NCI-H146 treated with DMSO at 0.1 percent for 48 hours (cell line): ENCODE measurements at regions not wholly inside any gene's neighbourhood (a gene's known extent, or its start where the extent isn't known, plus 50 kb on each side); places are given as distances from the start of the nearest gene placed in this dataset.
"Not testable (repeated sequence)": the region's sequence is repeated elsewhere in the genome, so short reads cannot be mapped to it uniquely, and the experiment has no call there.

ENCODE experiments used
- DNase-seq: peaks from one replicate; lab custom pipeline; 2025; ENCODE audit not compliant: unreplicated experiment; lab: John Stamatoyannopoulos, UW

GRCh38 chr3:192968901-192969300 is 51.2 kb upstream of the MB21D2 start:
- not testable (repeated sequence) for DNase-seq

DNA sequence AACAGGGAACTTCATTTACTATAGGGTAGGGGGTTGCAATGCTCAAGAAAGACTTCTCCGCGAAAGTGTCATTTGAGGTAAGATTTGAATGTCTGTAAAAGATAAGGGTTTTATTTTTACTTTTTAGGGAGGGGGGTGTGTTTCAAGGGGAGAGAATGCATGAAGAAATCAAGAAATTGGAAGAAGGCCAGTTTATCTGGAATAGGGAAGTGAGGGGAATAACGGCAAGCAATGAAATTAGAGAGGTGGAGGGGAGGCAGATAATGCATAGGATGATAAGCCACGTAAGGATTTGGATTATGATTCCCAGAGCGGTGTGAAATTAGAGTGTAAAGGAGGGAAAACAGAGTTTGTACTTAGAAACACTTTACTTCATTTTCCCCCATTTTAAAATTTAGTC is 63.0 kb upstream of the MB21D2 start:
- no peak for DNase-seq

- DNase-seq: no peak
Observed at GRCh38 chr3:192986379-192986778, 68.7 kb upstream of the MB21D2 start.

GRCh38 chr3:192991356-192991755 is 73.7 kb upstream of the MB21D2 start:
- DNase-seq: no peak

GRCh38 chr3:192992361-192992760 is 74.7 kb upstream of the MB21D2 start:
- DNase-seq: no peak

- no peak for DNase-seq
Observed at GRCh38 chr3:192993411-192993810, 75.8 kb upstream of the MB21D2 start.

DNA sequence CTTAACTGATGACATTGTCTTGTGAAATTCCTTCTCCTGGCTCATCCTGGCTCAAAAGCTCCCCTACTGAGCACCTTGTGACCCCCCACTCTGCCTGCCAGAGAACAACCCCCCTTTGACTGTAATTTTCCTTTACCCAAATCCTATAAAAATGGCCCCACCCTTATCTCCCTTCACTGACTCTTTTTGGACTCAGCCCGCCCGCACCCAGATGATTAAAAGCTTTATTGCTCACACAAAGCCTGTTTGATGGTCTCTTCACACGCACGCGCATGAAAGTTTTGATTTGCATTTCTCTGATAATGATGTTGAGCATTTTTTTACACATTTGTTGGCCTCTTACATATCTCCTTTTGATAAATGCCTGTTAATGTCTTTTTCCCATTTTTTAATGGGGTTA is 83.5 kb upstream of the MB21D2 start:
- not testable (repeated sequence) for DNase-seq

DNA sequence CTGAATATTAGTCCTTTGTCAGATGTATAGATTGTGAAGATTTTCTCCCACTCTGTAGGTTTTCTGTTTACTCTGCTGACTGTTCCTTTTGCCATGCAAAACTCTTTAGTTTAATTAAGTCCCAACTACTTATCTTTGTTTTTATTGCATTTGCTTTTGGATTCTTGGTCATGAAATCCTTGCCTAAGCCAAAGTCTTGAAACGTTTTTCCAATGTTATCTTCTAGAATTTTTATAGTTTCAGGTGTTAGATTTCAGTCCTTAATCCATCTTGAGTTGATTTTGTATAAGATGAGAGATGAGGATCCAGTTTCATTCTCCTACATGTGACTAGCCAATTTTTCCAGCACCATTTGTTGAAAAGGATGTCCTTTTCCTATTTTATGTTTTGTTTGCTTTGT is 86.0 kb upstream of the MB21D2 start:
- not testable (repeated sequence) for DNase-seq

DNA sequence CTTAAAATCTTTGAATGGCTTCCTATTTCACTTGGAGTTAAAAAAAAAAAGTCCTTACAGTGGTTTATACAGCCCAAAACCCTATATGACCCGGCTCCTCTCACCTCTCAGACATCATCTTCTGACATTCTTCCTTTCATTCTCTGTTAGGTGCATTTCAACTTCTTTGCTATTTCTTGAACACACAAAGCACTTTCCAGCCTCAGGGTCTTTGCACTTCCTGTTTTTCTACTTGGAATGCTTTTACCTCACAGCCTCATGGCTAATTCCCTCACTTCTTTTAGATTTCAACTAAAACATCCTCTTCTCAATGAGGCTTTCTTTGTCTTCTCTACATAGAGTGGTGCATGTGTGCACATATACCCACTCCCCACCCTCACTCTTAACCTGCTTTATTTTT is 91.0 kb upstream of the MB21D2 start:
- DNase-seq: no peak

GRCh38 chr3:193010191-193010590 is 92.5 kb upstream of the MB21D2 start:
- DNase-seq: no peak

GRCh38 chr3:193011958-193012357 is 94.3 kb upstream of the MB21D2 start:
- DNase-seq: no peak

- no peak for DNase-seq
Observed at GRCh38 chr3:193014902-193015301, 97.2 kb upstream of the MB21D2 start.

DNA sequence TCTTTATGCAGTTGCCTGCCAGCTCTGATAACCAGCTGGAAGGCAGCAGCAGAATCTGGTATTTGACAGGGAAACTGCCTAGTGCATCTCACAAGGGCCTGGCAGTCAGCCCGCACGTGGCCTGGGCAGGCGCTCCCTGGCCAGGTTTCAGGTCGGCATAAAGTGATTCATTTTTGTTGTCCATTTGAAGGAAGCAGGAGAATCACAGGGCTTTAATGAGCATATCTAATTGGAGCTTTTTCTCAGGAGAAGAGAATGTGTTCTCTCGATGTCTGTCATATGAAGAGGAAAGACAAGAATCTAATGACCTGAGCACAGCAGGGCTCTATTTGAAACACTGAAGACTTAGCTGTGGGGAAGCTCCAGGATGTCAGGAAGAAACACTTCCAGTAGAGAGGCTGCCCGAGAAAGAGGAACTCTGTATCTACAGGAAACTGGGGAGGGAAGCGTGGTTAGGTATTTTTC is 98.8 kb upstream of the MB21D2 start:
- no peak for DNase-seq

GRCh38 chr3:193021506-193022010 is 103.9 kb upstream of the MB21D2 start:
- DNase-seq: no peak

GRCh38 chr3:193023218-193023617 is 105.6 kb upstream of the MB21D2 start:
- DNase-seq: no peak

DNA sequence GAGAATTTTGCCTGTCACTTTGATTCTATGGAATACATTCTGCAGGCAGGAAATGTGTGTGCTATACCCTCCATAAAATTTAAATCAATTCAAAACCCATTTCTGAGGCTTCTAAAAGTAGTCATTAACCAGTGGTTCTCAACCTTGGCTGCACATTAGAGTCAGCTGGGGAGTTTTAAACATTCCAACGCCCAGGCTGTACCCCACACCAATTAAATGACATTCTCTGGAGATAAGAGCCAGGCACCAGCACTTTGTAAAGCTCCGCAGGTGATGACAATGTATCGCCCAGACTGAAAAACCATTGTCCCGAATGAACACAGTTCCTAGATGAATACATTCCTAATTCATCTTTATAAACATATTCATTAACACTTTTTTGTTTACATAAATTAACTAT is 110.6 kb upstream of the MB21D2 start:
- DNase-seq: no peak

DNA sequence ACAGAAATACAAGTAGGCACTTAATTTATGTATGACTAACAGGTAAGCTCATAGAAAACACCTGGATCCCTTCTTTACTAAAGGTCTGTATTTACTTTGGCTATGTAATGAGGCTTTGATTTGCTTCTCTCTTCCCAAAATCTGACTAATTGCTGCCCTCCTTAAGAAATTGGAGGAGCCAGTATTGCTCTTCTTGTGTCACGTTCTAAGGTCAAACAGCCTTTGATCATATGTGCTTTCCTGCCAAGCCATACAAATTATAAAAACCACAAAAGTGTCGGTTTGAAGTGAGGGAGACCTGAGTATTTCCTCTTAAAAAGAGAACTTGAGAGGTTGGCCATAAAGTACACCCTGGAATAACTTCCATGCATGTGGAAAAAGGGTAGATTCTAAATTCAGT is 112.1 kb upstream of the MB21D2 start:
- no peak for DNase-seq

GRCh38 chr3:193030276-193030675 is 112.6 kb upstream of the MB21D2 start:
- DNase-seq: no peak

DNA sequence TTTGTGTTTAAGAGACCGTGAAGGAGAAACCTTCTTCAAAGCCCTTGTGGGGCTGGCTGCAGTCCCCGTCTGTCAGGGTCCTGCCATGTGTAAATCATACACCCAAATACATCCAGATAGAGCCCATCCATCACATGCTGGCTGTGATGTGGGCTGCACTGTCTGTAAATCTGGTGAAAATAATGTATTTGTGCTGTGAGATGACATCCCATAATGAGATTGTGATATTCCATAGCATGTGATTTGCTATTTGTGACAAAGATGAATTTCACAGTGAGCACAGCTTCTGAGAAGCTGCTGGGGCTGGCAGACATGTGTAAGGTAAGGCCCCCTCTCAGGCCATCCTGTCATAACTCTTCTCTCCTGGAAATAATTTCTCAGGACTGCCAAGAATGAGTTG is 114.3 kb upstream of the MB21D2 start:
- DNase-seq: no peak

GRCh38 chr3:193033226-193033780 is 115.6 kb upstream of the MB21D2 start:
- no peak for DNase-seq

- not testable (repeated sequence) for DNase-seq
Observed at GRCh38 chr3:193037828-193038227, 120.2 kb upstream of the MB21D2 start.

- DNase-seq: no peak
Observed at GRCh38 chr3:193039058-193039457, 121.4 kb upstream of the MB21D2 start.
